Right atrium auricular region (tissue), 2 donors: ENCODE measurements at regions not wholly inside any gene's neighbourhood (a gene's known extent, or its start where the extent isn't known, plus 50 kb on each side); places are given as distances from the start of the nearest gene placed in this dataset.
"Not testable (repeated sequence)": the region's sequence is repeated elsewhere in the genome, so short reads cannot be mapped to it uniquely, and the experiment has no call there.

Experiments
- DNase-seq: peaks from one replicate; pipeline ENCODE4 v3.0.0-alpha.2; 2019; ENCODE audit warnings: low spot score
- H3K27ac ChIP-seq, 2 donors: fragments of 200-600 bp; sonication (generic); 1 replicate in 1 of 2; 2 replicates in 1 of 2; pipeline ENCODE4 v1.5.1; 2016 to 2019
- H3K27me3 ChIP-seq, 2 donors: fragments of 200-600 bp; sonication (generic); one replicate each; pipeline versions ENCODE4 v1.5.1 to v1.6.0; 2017 to 2019
- H3K36me3 ChIP-seq: fragments of 200-600 bp; sonication (generic); one replicate; pipeline ENCODE4 v1.5.1; 2016
- H3K4me1 ChIP-seq, 2 donors: fragments of 200-600 bp; sonication (generic); one replicate each; pipeline versions ENCODE4 v1.5.1 to v1.6.0; 2017 to 2019
- H3K4me3 ChIP-seq, 2 donors: fragments of 200-600 bp; sonication (generic); 1 replicate in 1 of 2; 2 replicates in 1 of 2; pipeline ENCODE4 v1.5.1; 2017 to 2019; ENCODE audit warnings: mild to moderate bottlenecking in 1 of 2, moderate library complexity in 1 of 2
- H3K9me3 ChIP-seq, 2 donors: fragments of 200-600 bp; sonication (generic); one replicate each; pipeline ENCODE4 v1.5.1; 2019
- CTCF ChIP-seq, 2 donors: fragments of 200-600 bp; sonication (generic); IDR thresholded peaks; one replicate each; pipeline ENCODE4 v1.5.1; 2019; ENCODE audit warnings: antibody characterized with exemption in 2 of 2

- no peaks in the 10 kb centered on the region for H3K27me3 ChIP-seq
- H3K4me3 ChIP-seq: no peak overlapping the region
- no peaks in the 10 kb centered on the region for H3K9me3 ChIP-seq
- no peak overlapping the region for H3K27ac ChIP-seq
- H3K4me1 ChIP-seq: no peaks in the 10 kb centered on the region
- TF ChIP-seq CTCF (IDR thresholded peaks at IDR 0.05): no peak
- no peak for DNase-seq
- no peaks in the 10 kb centered on the region for H3K36me3 ChIP-seq
These were observed 2050.6 kb upstream of the RAG2 start for GRCh38 chr11:38648604-38649003.

- Histone ChIP-seq H3K4me1 (no peaks in the 10 kb centered on the region), H3K27me3 (no peaks in the 10 kb centered on the region), H3K4me3 (no peak overlapping the region), H3K9me3 (no peaks in the 10 kb centered on the region), H3K36me3 (no peaks in the 10 kb centered on the region), H3K27ac (no peak overlapping the region)
- DNase-seq: no peak
- TF ChIP-seq CTCF (IDR thresholded peaks at IDR 0.05): no peak
These were observed 2048.3 kb upstream of the RAG2 start for GRCh38 chr11:38646382-38646781.

GRCh38 chr11:38640854-38641253 is 2042.8 kb upstream of the RAG2 start:
- peaks cover 0 to 7% of the 10 kb centered on the region in 2 donors for H3K9me3 ChIP-seq
- no peak for DNase-seq
- H3K27me3 ChIP-seq: no peaks in the 10 kb centered on the region
- H3K27ac ChIP-seq: no peak overlapping the region
- no peaks in the 10 kb centered on the region for H3K36me3 ChIP-seq
- no peak for TF ChIP-seq CTCF (IDR thresholded peaks at IDR 0.05)
- no peaks in the 10 kb centered on the region for H3K4me1 ChIP-seq
- no peak overlapping the region for H3K4me3 ChIP-seq

DNA sequence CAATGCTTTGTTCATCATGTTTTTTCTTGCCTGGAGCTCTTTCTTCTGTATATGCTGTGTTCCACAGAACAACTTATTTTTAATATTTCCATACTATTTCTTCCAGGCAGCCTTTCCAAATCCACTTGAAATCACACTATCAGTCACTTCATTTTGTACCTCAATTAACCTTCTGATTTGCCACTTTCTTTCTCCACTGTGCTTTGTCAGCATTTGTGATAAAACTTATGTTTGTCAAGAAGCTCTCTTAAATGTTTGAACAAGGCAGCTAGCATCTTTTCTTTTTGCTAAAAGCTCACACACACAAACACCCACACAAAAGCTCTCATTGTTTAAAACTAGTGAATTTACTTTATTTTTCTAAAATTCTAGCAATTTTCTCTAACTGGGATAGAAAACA is 2014.7 kb upstream of the RAG2 start:
- peaks cover 6 to 13% of the 10 kb centered on the region in 2 donors for H3K9me3 ChIP-seq
- no peak for DNase-seq
- no peak overlapping the region for H3K4me3 ChIP-seq
- no peaks in the 10 kb centered on the region for H3K27me3 ChIP-seq
- no peak for TF ChIP-seq CTCF (IDR thresholded peaks at IDR 0.05)
- no peak overlapping the region for H3K27ac ChIP-seq
- H3K4me1 ChIP-seq: no peaks in the 10 kb centered on the region
- no peaks in the 10 kb centered on the region for H3K36me3 ChIP-seq

- not testable (repeated sequence) for DNase-seq, H3K4me1 ChIP-seq, H3K9me3 ChIP-seq, H3K4me3 ChIP-seq, H3K27me3 ChIP-seq, H3K36me3 ChIP-seq, H3K27ac ChIP-seq
These were observed 2003.3 kb upstream of the RAG2 start for GRCh38 chr11:38601371-38601770.

DNA sequence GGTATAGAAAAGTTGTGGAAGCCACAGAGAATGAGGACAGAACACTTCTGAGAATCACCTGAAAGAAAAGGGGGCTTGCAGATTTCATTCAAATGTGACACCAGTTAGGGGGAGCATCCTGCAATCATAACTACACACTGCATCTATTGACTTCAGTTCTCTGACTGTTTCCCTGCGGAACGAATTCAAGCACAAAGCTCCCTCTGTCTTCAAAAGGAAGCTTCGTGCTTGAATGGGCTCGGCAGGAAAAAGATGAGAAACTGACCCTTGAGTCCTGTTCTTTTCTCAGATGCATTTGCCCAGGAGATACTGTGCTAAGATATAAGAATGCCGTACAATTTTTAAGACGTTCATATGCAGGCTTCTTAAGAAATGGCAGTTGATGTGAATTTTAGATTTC is 2000.4 kb upstream of the RAG2 start:
- H3K36me3 ChIP-seq: no peaks in the 10 kb centered on the region
- no peak for TF ChIP-seq CTCF (IDR thresholded peaks at IDR 0.05)
- H3K27ac ChIP-seq: no peak overlapping the region
- no peaks in the 10 kb centered on the region for H3K27me3 ChIP-seq
- no peaks in the 10 kb centered on the region for H3K4me1 ChIP-seq
- H3K4me3 ChIP-seq: no peak overlapping the region
- H3K9me3 ChIP-seq: no peaks in the 10 kb centered on the region
- DNase-seq: no peak

GRCh38 chr11:38595359-38596016 is 1997.5 kb upstream of the RAG2 start:
- not testable (repeated sequence) for H3K27ac ChIP-seq, H3K4me3 ChIP-seq, DNase-seq, H3K4me1 ChIP-seq, H3K9me3 ChIP-seq, H3K27me3 ChIP-seq, H3K36me3 ChIP-seq
